GM19043 (cell line): ENCODE measurements at regions not wholly inside any gene's neighbourhood (a gene's known extent, or its start where the extent isn't known, plus 50 kb on each side); places are given as distances from the start of the nearest gene placed in this dataset.

ENCODE experiments used
- ATAC-seq: cut with Tn5 transposase; IDR thresholded peaks from one replicate; pipeline ENCODE4 v1.9.1; 2021; ENCODE audit warnings: low read depth; ENCODE audit not compliant: unreplicated experiment

- peak; percentile 74 for ATAC-seq
These were observed 263.5 kb upstream of the CFAP20DC start for GRCh38 chr3:59313365-59313764.

GRCh38 chr3:59311231-59311630, 261.4 kb upstream of the CFAP20DC start:
- no peak for ATAC-seq

GRCh38 chr3:59310736-59311135, 260.9 kb upstream of the CFAP20DC start:
- ATAC-seq: no peak

- no peak for ATAC-seq
These were observed 258.9 kb upstream of the CFAP20DC start for GRCh38 chr3:59308684-59309083.

GRCh38 chr3:59308001-59308400, 258.2 kb upstream of the CFAP20DC start:
- no peak for ATAC-seq

DNA sequence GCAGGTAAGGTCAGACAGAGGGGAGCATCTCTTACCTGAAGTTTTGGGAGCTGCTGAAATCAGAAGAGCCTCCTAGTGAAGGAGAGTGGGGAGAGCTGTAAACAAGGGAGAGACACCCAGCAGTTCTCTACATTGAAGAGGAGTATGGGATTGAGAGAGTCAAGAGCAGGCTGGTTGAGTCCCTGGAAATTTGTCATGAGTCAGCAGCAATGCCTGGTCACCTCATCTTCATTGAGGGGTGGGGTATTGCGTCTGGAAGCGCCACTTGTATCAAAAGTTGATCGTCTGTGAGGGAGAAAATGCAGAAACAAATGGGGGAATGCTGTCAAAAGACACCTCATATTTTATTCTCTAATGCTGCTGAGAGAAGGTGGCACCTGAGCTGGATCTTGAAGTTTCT, 256.6 kb upstream of the CFAP20DC start:
- no peak for ATAC-seq

- no peak for ATAC-seq
These were observed 254.5 kb upstream of the CFAP20DC start for GRCh38 chr3:59304296-59304695.

- no peak for ATAC-seq
These were observed 253.6 kb upstream of the CFAP20DC start for GRCh38 chr3:59303452-59303851.

GRCh38 chr3:59302442-59302841, 252.6 kb upstream of the CFAP20DC start:
- no peak for ATAC-seq

DNA sequence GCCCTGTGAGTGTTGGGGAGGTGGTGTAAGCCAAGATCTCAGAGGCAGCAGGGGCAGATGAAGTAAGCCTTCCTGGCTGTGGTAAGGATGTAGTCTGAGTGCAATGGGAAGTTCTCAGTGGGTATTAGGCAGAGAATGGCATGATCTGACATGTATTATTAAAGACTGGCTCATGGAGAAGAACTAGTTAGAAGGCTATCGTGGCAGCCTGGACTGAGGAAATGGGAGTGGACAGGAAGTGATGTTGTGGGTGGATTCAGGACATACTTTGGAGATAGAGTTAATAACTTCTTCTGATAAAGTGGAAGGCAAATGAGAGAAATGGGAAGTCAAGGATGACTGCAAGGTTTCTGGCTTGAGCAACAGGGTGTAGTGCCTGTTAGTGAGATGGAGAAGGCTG, 250.9 kb upstream of the CFAP20DC start:
- no peak for ATAC-seq

DNA sequence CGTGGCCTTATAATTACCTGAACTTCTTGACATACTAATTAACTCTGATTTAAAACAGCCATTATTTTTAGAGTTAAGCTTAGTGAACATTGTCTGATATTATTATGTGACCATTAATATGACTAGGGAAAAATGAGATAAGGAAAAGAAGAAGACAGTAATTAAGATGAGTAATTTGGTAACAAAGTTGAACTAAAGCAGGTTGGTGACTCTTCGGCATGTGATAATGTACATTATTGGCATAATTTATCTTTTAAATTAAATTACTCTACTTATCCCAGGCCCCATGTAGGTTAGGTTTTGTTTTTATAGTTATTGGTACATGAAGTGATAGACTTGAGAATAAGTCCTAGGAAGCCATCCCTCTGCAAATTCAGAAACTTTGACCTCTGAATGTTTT, 249.7 kb upstream of the CFAP20DC start:
- ATAC-seq: no peak

GRCh38 chr3:59290358-59290757, 240.5 kb upstream of the CFAP20DC start:
- no peak for ATAC-seq

DNA sequence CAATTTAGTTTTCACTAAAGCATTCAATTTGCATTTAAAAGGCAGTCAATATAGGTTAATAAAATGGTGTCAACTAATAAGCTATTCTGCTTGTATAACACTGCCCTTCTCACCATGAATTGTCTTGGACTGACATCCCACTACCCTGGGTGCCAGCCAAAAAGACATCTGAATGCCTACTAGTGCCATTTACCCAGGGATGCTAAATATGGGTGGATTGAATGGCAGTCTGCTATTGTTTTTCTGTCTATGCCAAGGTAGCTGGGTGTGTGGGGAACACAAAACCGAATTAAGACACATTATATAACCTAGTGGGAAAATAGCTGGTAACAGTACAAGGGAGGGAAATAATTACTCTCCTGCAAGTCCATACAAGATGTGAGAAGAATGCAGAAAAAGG, 240.0 kb upstream of the CFAP20DC start:
- no peak for ATAC-seq

DNA sequence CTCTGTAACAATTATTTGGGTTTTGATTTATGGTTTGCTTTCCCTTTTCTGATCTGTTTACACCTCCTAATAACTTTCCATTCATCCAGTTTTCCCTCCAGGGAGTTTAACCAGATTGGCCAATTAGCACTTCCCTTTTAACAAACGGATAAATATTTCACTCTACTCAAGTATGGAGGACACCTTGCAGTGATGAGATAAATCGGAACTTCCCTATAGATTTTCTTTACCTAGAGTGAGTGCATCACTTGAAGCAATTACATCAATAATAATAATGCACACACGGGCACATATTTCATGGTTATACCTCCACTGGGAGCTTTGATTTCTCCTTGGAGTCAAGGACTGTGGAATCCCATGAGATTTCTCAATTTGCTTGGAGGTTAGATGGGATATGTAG, 239.1 kb upstream of the CFAP20DC start:
- no peak for ATAC-seq

DNA sequence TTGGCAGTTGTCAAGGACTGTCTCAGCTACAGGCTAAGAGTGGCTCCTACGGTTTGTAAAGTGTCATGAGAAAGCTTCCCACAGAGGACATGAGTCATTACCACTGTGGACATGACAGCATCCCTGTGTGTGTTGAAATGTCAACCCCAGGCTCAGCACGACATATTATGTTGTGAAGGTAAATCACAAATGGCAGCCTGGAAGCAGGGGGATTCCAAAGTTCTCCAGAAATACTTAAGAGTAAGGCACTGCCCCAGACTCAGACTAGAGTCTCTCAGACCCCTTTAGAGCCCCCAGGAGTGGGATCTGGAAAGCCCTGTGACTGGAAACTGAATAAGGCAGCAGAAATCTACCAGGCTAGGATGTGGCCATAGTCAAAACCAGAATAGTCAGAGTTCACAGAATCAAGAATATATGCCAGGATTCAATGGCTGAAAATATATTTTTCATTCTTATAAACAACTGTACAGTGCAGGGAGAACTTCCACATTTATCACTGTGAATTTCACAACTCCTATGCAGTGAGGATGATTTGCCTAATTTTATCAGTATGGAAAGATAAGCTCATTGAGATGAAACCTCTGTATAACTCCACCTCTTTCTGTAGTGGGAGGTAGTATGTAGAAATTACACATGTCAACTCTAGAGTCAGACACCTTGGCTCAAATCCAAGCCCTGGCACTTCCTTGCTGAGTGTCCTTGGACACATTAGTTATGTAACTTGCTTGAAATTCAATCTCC, 237.1 kb upstream of the CFAP20DC start:
- no peak for ATAC-seq

DNA sequence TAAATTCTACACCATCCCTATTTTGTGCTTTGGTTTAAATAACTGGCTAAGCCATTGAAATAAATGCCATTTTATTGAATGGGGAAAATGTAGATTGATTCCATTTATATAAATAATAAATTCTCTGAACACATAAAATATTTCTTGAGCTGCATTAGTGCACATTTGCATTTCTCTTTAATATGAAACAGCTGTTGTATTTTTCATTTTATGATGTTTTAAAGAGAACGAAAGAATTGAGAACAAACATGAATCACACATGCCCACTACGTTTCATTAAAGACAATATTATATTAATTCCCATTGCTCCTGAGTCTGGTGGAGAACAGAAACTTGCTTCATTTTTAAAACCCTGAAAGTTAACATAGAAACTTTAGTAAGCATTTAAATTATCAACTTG, 235.7 kb upstream of the CFAP20DC start:
- ATAC-seq: no peak

GRCh38 chr3:59284926-59285325, 235.1 kb upstream of the CFAP20DC start:
- no peak for ATAC-seq

GRCh38 chr3:59280113-59280512, 230.3 kb upstream of the CFAP20DC start:
- ATAC-seq: no peak

DNA sequence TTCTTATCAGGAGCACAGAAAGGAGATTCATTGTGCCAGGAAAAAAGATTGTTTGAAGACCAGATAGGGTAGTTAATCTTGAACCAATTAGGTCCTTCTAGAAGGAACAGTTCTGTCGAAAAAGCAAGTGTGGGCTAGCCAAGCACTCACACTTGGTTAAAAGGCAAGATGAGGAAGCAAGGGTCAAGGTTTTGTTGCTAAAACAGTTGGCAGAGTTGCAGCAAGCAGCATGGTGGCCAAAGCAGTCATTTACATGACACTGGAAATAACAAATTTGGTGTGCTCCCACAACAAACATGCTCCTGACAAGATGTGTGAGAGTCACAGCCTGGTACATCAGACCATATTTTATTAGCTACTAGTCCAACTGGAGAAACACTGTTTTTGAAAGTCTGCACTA, 228.0 kb upstream of the CFAP20DC start:
- ATAC-seq: no peak

DNA sequence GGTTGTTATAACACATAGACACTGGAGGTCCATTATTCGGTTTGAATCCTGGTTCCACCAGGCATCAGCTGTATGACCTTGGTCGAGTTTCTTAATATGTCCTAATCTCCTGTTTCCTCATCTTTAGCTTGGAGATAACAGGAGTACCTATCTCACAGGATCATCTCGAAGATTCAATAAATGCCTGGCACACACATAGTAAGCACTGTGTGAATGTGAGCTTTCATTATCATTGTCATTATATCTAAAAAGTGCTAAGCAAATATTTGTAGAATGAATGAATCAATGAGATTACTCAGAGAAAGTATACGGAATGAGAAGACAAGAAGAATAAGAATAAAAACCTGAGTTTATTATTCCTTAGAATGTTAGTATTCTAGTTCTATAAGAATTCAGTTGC, 227.4 kb upstream of the CFAP20DC start:
- no peak for ATAC-seq

DNA sequence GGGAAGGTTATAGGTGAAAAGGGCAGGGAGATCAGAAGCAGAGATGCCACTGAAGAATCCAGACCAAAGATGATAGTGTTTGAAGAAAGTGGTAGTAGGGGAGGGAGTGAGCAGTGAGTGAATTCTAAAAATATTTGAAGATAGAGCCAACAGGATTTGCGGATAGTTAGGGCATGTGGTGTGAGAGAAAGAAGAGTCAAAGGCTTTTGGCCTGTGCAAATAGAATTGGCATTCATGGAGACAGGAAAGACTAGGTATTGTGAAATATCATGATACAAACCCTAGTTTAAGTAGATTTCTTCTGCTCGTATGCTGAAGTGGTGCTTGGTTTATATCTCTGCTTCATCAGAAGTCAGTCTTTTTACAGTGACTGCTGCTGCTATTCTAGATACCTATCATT, 224.2 kb upstream of the CFAP20DC start:
- ATAC-seq: no peak

- no peak for ATAC-seq
These were observed 222.1 kb upstream of the CFAP20DC start for GRCh38 chr3:59271971-59272370.

- no peak for ATAC-seq
These were observed 221.1 kb upstream of the CFAP20DC start for GRCh38 chr3:59270921-59271320.
